Calu3 (cell line): ENCODE measurements at regions not wholly inside any gene's neighbourhood (a gene's known extent, or its start where the extent isn't known, plus 50 kb on each side); places are given as distances from the start of the nearest gene placed in this dataset.

Source experiments
- BruUV-seq: library from RNA; stranded (reverse); fragments of 400-500 nt; replicated peaks from 2 replicates; lab custom pipeline; 2021; lab: Mats Ljungman, UMichigan
- CTCF ChIA-PET: fragments of 300-600 bp; sonication (Branson Sonifier 250); formaldehyde crosslinking; loops from one replicate; lab custom pipeline; 2022; ENCODE audit warnings: antibody characterized with exemption; lab: Charles Lee
- DNase-seq: peaks from one replicate; pipeline ENCODE4 v3.0.0; 2022
- H3K27ac Mint-ChIP-seq: one replicate; pipeline ENCODE4 v1.8.0; 2022; ENCODE audit warnings: mixed read lengths; ENCODE audit not compliant: unreplicated experiment
- H3K27me3 Mint-ChIP-seq: one replicate; pipeline ENCODE4 v1.8.0; 2022; ENCODE audit warnings: mixed read lengths; ENCODE audit not compliant: unreplicated experiment
- H3K36me3 Mint-ChIP-seq: one replicate; pipeline ENCODE4 v1.8.0; 2022; ENCODE audit warnings: mild to moderate bottlenecking, moderate library complexity, mixed read lengths; ENCODE audit not compliant: insufficient read depth, unreplicated experiment
- H3K4me1 Mint-ChIP-seq: one replicate; pipeline ENCODE4 v1.8.0; 2022; ENCODE audit warnings: mild to moderate bottlenecking, low read depth, mixed read lengths; ENCODE audit not compliant: unreplicated experiment
- H3K4me3 Mint-ChIP-seq: one replicate; pipeline ENCODE4 v1.8.0; 2022; ENCODE audit warnings: mild to moderate bottlenecking, low read depth, moderate library complexity, mixed read lengths; ENCODE audit not compliant: unreplicated experiment
- H3K9me3 Mint-ChIP-seq: one replicate; pipeline ENCODE4 v1.8.0; 2022; ENCODE audit warnings: low read depth, mixed read lengths; ENCODE audit not compliant: unreplicated experiment
- intact Hi-C: fragments of 100-400 bp; cut with micrococcal nuclease; formaldehyde crosslinking; loops from one replicate; pipeline ENCODE4 v1.10.0; 2022; ENCODE audit not compliant: unreplicated experiment
- TF ChIP-seq, protein P1 (sequence below): fragments of 200-600 bp; IDR thresholded peaks from one replicate; pipeline ENCODE4 v1.8.0; 2022; ENCODE audit warnings: antibody characterized with exemption; ENCODE audit not compliant: unreplicated experiment

DNA sequence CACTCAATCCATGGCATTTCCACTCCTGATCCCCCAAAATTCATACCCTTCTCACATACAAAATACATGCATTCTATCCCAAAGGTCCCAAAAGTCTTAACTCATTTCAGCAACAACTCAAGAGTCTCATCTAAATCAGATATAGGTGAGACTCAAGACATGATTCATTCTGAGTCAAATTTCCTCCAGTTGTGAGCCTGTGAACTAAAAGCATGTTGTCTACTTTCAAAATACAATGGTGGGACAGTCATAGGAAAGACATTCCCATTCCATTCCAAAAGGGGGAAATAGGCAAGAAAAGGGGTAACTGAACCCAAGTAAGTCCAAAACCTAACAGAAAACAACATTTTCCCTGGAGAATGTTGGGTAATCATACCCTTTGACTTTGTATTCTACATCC is 103.3 kb downstream of the C12orf75 start:
- H3K4me3 Mint-ChIP-seq = no peak overlapping the region
- no peaks in the 10 kb centered on the region for H3K9me3 Mint-ChIP-seq
- no peaks in the 10 kb centered on the region for H3K4me1 Mint-ChIP-seq
- no TSS peak for BruUV-seq
- TF ChIP-seq, protein P1, sequence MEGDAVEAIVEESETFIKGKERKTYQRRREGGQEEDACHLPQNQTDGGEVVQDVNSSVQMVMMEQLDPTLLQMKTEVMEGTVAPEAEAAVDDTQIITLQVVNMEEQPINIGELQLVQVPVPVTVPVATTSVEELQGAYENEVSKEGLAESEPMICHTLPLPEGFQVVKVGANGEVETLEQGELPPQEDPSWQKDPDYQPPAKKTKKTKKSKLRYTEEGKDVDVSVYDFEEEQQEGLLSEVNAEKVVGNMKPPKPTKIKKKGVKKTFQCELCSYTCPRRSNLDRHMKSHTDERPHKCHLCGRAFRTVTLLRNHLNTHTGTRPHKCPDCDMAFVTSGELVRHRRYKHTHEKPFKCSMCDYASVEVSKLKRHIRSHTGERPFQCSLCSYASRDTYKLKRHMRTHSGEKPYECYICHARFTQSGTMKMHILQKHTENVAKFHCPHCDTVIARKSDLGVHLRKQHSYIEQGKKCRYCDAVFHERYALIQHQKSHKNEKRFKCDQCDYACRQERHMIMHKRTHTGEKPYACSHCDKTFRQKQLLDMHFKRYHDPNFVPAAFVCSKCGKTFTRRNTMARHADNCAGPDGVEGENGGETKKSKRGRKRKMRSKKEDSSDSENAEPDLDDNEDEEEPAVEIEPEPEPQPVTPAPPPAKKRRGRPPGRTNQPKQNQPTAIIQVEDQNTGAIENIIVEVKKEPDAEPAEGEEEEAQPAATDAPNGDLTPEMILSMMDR = no peak
- H3K36me3 Mint-ChIP-seq = no peaks in the 10 kb centered on the region
- H3K27me3 Mint-ChIP-seq = no peaks in the 10 kb centered on the region
- DNase-seq = no peak
- CTCF ChIA-PET = interaction anchor here (0.6 kb wide), 1 partner anchor 40 kb away, joined by 5 read pairs; no protein-coding TSS in a partner anchor
- intact Hi-C loops = no loop called here
- H3K27ac Mint-ChIP-seq = no peak overlapping the region

DNA sequence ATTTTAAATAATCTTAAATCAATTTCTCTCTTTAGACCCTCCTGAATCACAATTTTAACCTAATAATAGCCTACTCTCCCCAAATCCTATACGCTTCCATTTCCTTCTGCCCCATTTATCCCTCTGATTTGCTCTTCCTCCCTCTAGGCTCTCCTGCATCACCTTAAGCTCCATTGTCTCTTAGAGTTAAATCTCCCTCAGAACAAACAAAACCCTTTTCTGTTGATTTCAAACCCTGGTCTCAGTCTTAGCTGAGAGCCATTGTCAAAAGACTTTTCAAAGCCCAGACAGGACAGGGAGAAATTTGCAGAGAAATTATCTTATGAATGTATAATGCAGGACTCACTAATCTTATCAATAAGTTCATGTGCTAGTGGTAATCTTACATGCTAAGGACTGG is 106.1 kb downstream of the C12orf75 start:
- Mint-ChIP-seq H3K27me3 (no peaks in the 10 kb centered on the region), H3K4me1 (no peaks in the 10 kb centered on the region), H3K9me3 (peaks cover 8% of the 10 kb centered on the region), H3K27ac (no peak overlapping the region), H3K36me3 (no peaks in the 10 kb centered on the region), H3K4me3 (no peak overlapping the region)
- DNase-seq = no peak
- intact Hi-C loops = no loop called here
- BruUV-seq = no TSS peak
- TF ChIP-seq, protein P1 = no peak
- CTCF ChIA-PET = no interaction called here

DNA sequence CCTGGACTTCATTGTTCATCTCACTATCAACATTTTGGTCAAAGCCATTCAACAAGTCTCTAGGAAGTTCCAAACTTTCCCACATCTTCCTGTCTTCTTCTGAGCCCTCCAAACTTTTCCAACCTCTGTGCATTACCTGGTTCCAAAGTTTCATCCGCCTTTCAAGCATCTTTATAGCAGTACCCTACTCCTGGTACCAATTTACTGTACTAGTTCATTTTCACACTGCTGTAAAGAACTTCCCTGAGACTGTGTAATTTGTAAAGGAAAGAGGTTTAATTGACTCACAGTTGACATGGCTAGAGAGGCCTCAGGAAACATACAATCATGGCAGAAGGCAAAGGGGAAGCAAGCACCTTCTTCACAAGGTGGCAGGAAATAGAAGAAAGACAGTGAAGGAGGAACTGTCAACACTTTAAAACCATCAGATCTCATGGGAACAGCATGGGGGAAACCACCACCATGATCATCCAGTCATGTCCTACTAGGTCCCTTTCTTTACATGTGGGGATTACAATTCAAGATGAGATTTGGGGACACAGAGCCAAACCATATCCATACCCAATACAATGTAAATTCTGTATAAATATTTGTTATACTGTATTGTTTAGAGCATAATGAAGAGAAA is 109.7 kb downstream of the C12orf75 start:
- Mint-ChIP-seq H3K4me3 (no peak overlapping the region), H3K27ac (no peak overlapping the region), H3K4me1 (peaks cover 22% of the 10 kb centered on the region), H3K27me3 (no peaks in the 10 kb centered on the region), H3K9me3 (peaks cover 8% of the 10 kb centered on the region), H3K36me3 (no peaks in the 10 kb centered on the region)
- TF ChIP-seq, protein P1 = no peak
- no TSS peak for BruUV-seq
- DNase-seq = no peak
- CTCF ChIA-PET = no interaction called here
- intact Hi-C loops = no loop called here

DNA sequence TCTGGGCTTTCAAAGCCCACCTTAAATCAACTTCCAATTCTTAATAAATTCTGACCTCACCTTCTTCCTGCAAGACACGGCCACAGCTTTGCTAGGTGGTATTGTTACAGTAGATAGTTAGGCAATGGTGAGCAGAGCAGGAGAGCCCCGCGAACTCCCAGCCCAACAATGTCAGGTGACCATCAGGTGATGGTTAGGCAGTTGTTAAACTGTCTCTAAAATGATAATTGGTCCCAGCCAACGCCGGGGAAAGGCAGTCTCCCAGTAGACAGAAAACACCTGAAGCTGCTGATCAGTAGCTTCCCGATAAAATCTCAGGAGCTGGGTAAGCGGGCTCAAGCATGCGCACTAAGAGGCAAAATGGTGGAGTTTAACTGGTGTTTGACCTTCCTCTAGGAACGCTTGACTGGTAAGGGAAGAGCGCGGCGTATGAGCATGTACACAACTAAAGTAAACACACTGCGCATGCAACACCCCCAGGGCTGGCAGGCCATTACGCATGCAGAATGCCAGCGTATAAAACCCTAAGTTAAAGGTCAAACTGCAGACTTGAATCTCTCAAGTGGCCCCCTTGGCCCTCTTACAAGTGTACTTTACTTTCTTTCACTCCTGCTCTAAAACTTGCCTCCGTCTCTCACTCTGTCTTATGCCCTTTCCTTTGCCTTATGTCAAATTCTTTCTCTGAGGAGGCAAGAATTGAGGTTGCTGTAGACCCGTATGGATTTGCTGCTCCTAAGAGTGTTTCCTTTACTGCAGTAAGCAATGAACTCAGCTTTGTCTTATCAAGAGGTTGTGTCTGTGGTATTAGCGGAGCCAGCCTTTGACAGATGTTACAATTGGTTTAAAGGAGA is 113.5 kb downstream of the C12orf75 start:
- TF ChIP-seq, protein P1 = no peak
- Mint-ChIP-seq H3K36me3 (no peaks in the 10 kb centered on the region), H3K27ac (peak overlapping the region; percentile 96), H3K9me3 (peaks cover 13% of the 10 kb centered on the region), H3K4me3 (peak overlapping the region; percentile 48), H3K27me3 (no peaks in the 10 kb centered on the region), H3K4me1 (peaks cover 36% of the 10 kb centered on the region)
- DNase-seq = peak; percentile 18
- CTCF ChIA-PET = interaction anchor here (0.6 to 1.0 kb wide), 3 partner anchors 17 to 778 kb away, joined by 3 to 4 read pairs (median 3); no protein-coding TSS in a partner anchor
- BruUV-seq = no TSS peak
- intact Hi-C loops = no loop called here
